ENCODE measurements at regions not wholly inside any gene's neighbourhood (a gene's known extent, or its start where the extent isn't known, plus 50 kb on each side); places are given as distances from the start of the nearest gene placed in this dataset.

DNA sequence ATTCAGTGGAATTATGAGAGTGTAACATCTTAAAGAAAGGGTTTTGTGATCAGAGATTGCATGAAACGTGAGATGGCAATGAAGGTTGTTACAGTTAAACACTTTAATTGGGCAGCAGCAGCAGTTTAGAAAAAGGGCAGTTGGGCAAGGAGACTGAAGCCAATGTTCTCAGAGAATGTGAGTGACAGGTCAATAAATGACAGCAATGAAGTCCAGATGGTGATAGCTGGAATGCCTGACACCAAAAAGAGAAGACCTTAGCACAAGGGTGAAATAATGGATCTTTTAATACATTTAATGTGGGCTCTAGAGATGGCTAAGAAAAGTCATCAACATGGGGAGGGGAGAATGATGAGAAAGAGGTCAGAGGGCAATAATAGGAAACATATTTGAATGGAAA lies 89.4 kb upstream of the CDH7 start:
- H3K4me1 Mint-ChIP-seq, result peaks cover 3 to 8% of the 10 kb centered on the region in 2 experiments; a peak in 3 of 4 replicates
- no peaks in the 10 kb centered on the region for H3K79me2 ChIP-seq (ENCODE audit: insufficient read depth, low read length)
- H3T11ph ChIP-seq (ENCODE audit: low read length), result no peak overlapping the region
- no peaks in the 10 kb centered on the region for H3K9me3 Mint-ChIP-seq
- H3K56ac ChIP-seq (ENCODE audit: insufficient read length, low read depth, low read length), result no peak overlapping the region
- H2BK15ac ChIP-seq (ENCODE audit: low read depth, low read length), result no peak overlapping the region
- no peaks in the 10 kb centered on the region for H3K79me1 ChIP-seq (ENCODE audit: insufficient read depth, low read depth, low read length, poor library complexity, severe bottlenecking)
- H4K5ac ChIP-seq (ENCODE audit: insufficient read length, low read depth, low read length), result no peak overlapping the region
- H3K9me3 ChIP-seq (ENCODE audit: control insufficient read depth, low read depth, low read length), result no peaks in the 10 kb centered on the region
- H3K23me2 ChIP-seq (ENCODE audit: insufficient read length, low read depth, low read length, poor library complexity, severe bottlenecking), result no peaks in the 10 kb centered on the region
- no peak overlapping the region for H3K27ac ChIP-seq (ENCODE audit: insufficient read length, low read depth, low read length)
- no peak overlapping the region for H2BK5ac ChIP-seq (ENCODE audit: insufficient read length, low read length)
- no peaks in the 10 kb centered on the region for H3K36me3 Mint-ChIP-seq (ENCODE audit: insufficient read depth in 1 of 3, low read depth in 3 of 3)
- H2BK120ac ChIP-seq (ENCODE audit: low read depth, low read length, poor library complexity, severe bottlenecking), result no peak overlapping the region
- no peak overlapping the region for H3K4me3 Mint-ChIP-seq
- H2AK5ac ChIP-seq (ENCODE audit: insufficient read length, low read length), result no peak overlapping the region
- no peaks in the 10 kb centered on the region for H3K27me3 ChIP-seq (ENCODE audit: insufficient read depth, low read length)
- H3K23ac ChIP-seq (ENCODE audit: insufficient read length, low read depth, low read length), result no peak overlapping the region
- H2BK12ac ChIP-seq (ENCODE audit: insufficient read length, low read depth, low read length), result no peak overlapping the region
- no peak for DNase-seq
- no peak overlapping the region for H3K4ac ChIP-seq (ENCODE audit: low read depth, low read length)
- TF ChIP-seq, protein P1, sequence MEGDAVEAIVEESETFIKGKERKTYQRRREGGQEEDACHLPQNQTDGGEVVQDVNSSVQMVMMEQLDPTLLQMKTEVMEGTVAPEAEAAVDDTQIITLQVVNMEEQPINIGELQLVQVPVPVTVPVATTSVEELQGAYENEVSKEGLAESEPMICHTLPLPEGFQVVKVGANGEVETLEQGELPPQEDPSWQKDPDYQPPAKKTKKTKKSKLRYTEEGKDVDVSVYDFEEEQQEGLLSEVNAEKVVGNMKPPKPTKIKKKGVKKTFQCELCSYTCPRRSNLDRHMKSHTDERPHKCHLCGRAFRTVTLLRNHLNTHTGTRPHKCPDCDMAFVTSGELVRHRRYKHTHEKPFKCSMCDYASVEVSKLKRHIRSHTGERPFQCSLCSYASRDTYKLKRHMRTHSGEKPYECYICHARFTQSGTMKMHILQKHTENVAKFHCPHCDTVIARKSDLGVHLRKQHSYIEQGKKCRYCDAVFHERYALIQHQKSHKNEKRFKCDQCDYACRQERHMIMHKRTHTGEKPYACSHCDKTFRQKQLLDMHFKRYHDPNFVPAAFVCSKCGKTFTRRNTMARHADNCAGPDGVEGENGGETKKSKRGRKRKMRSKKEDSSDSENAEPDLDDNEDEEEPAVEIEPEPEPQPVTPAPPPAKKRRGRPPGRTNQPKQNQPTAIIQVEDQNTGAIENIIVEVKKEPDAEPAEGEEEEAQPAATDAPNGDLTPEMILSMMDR (conservative IDR thresholded peaks at IDR 0.05), result no peak
- no CpG with 5 or more reads among the region's 1 CpG for WGBS (ENCODE audit: extremely low coverage, insufficient read length, low lambda C conversion rate)
- H3K27me3 Mint-ChIP-seq (ENCODE audit: low read depth), result 0 out of 2 replicates have a peak, but pooled peaks cover 1% of the 10 kb centered on the region
- H3K4me1 ChIP-seq (ENCODE audit: insufficient read depth, low read length), result no peaks in the 10 kb centered on the region
- H2AFZ ChIP-seq (ENCODE audit: low read length), result no peak overlapping the region
- H3K18ac ChIP-seq (ENCODE audit: insufficient read length, low read depth, low read length), result no peak overlapping the region
- H3K9ac ChIP-seq (ENCODE audit: extremely low read depth, insufficient read length, low read length), result no peak overlapping the region
- no peak overlapping the region for H3K4me2 ChIP-seq (ENCODE audit: insufficient read depth, insufficient read length, low read length)
- no peak overlapping the region for H4K91ac ChIP-seq (ENCODE audit: insufficient read length, low read depth, low read length)
- no peak overlapping the region for H3K27ac Mint-ChIP-seq
- H2BK20ac ChIP-seq (ENCODE audit: low read depth, low read length, poor library complexity, severe bottlenecking), result no peak overlapping the region
- no peaks in the 10 kb centered on the region for H4K20me1 ChIP-seq (ENCODE audit: control insufficient read depth, insufficient read depth, insufficient read length)
- no peak overlapping the region for H4K8ac ChIP-seq (replicated peaks; ENCODE audit: insufficient read length, low read depth, low read length)
- H3K14ac ChIP-seq (ENCODE audit: insufficient read depth, low read length), result no peak overlapping the region
